BLaER1 (cell line): ENCODE measurements at regions not wholly inside any gene's neighbourhood (a gene's known extent, or its start where the extent isn't known, plus 50 kb on each side); places are given as distances from the start of the nearest gene placed in this dataset.

Source experiments
- H3K27ac ChIP-seq: shearing (Covaris generic); formaldehyde crosslinking; 2 replicates; pipeline ENCODE4 v1.8.1; 2022
- H3K27me3 ChIP-seq: shearing (Covaris generic); formaldehyde crosslinking; 2 replicates; pipeline ENCODE4 v1.8.1; 2022
- H3K36me3 ChIP-seq: shearing (Covaris generic); formaldehyde crosslinking; 2 replicates; pipeline ENCODE4 v1.8.1; 2022
- H3K4me1 ChIP-seq: shearing (Covaris generic); formaldehyde crosslinking; 2 replicates; pipeline ENCODE4 v1.8.1; 2022
- H3K4me2 ChIP-seq: shearing (Covaris generic); formaldehyde crosslinking; 2 replicates; pipeline ENCODE4 v1.8.1; 2022
- H3K4me3 ChIP-seq: shearing (Covaris generic); formaldehyde crosslinking; 2 replicates; pipeline ENCODE4 v1.8.1; 2022
- H3K9ac ChIP-seq: shearing (Covaris generic); formaldehyde crosslinking; 2 replicates; pipeline ENCODE4 v1.8.1; 2022
- H3K9me3 ChIP-seq: shearing (Covaris generic); formaldehyde crosslinking; 2 replicates; pipeline ENCODE4 v1.8.1; 2022
- H4K20me1 ChIP-seq: shearing (Covaris generic); formaldehyde crosslinking; 2 replicates; pipeline ENCODE4 v1.8.1; 2022
- Cebpa-rat ChIP-seq: shearing (Covaris generic); IDR thresholded peaks from 2 replicates; pipeline ENCODE4 v1.8.1; 2022

GRCh38 chr16:86213437-86214205 lies 296.7 kb upstream of the FOXF1 start:
- Histone ChIP-seq H3K36me3 (no peaks in the 10 kb centered on the region), H3K4me3 (no peak overlapping the region), H3K27ac (no peak overlapping the region), H3K27me3 (peaks cover 9% of the 10 kb centered on the region; the same call in 1 of the 2 replicates), H3K4me1 (peaks cover 19% of the 10 kb centered on the region), H3K4me2 (peak overlapping the region; percentile 53), H3K9me3 (peaks cover 17% of the 10 kb centered on the region), H3K9ac (no peak overlapping the region), H4K20me1 (no peaks in the 10 kb centered on the region)
- no peak for TF ChIP-seq Cebpa-rat

- Histone ChIP-seq H3K9me3 (peaks cover 17% of the 10 kb centered on the region), H3K4me2 (no peak overlapping the region), H3K4me1 (peaks cover 19% of the 10 kb centered on the region), H3K27me3 (peaks cover 9% of the 10 kb centered on the region; the same call in 1 of the 2 replicates), H3K9ac (no peak overlapping the region), H3K27ac (no peak overlapping the region), H4K20me1 (no peaks in the 10 kb centered on the region), H3K36me3 (no peaks in the 10 kb centered on the region), H3K4me3 (no peak overlapping the region)
- no peak for TF ChIP-seq Cebpa-rat
These were observed 295.7 kb upstream of the FOXF1 start for GRCh38 chr16:86214326-86215232.

DNA sequence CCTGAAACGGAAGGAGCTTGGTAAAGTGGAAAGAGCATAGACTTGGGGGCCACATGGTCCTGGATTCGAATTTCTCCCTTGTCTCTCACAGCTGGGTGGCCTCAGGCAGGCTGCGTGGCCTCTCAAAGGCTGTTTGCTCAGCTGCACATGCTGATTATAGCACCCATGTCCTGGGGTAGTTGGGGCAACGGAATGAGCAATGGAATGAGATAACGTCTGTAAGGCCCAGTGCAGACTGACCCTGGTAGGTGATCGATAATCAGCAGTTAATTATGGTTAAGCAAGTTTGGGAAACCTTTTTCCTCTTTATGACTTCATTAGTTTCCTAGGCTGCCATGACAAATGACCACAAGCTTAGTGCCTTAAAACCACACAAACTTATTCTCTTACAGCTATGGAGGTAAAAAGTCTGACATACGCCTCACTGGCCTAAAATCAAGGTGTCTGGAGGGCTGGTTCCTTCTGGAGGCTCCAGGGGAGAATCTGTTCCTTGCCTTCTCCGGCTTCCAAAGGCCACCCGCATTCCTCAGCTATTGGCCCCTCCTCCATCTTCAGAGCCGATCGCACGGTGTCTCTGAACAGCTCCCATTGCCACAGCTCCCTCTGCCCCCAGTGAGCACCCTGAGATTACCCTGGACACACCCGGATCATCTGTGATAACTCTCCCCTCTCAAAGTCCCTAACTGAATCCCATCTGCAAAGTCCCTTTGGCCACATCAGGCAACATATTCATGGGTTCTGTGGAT lies 294.9 kb upstream of the FOXF1 start:
- Histone ChIP-seq H3K9me3 (peaks cover 17% of the 10 kb centered on the region), H3K27ac (no peak overlapping the region), H4K20me1 (no peaks in the 10 kb centered on the region), H3K4me1 (peaks cover 19% of the 10 kb centered on the region), H3K36me3 (no peaks in the 10 kb centered on the region), H3K27me3 (peaks cover 9% of the 10 kb centered on the region; the same call in 1 of the 2 replicates), H3K4me3 (no peak overlapping the region), H3K9ac (no peak overlapping the region), H3K4me2 (no peak overlapping the region)
- no peak for TF ChIP-seq Cebpa-rat

DNA sequence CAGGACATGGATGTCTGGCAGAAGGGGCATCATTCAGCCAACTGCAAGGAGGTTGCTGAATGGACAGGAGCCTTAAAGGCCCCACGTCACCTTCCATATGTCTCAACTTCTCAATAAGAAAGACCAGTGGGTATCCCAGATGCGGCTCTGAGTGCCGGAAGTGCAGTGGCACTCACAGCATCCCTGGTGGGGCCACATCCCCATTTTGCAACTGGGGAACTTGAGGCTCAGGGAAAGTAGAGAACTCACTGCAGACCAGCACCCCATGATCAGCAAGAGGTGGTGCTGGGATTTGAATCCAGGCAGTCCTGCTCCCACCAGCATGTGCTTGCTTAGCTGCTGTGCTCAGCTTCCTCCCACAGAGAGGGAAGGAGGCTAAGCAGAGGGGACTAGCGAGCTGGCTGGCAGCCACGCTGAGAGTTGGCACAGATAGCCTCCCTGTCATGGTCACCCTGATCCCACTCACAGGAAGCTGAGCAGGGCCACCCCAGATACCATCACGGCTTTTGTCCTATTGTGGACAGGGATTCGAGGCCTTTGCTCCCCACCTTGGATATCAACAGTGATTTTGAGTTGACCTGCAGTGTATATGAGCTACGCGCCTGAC lies 294.2 kb upstream of the FOXF1 start:
- Histone ChIP-seq H3K4me2 (no peak overlapping the region), H3K27ac (no peak overlapping the region), H3K4me3 (no peak overlapping the region), H3K27me3 (peaks cover 8% of the 10 kb centered on the region; the same call in 1 of the 2 replicates), H3K9me3 (peaks cover 16% of the 10 kb centered on the region), H3K9ac (no peak overlapping the region), H3K36me3 (no peaks in the 10 kb centered on the region), H4K20me1 (no peaks in the 10 kb centered on the region), H3K4me1 (peaks cover 19% of the 10 kb centered on the region)
- no peak for TF ChIP-seq Cebpa-rat

- 0 out of 2 replicates have a peak, but pooled peaks cover 5% of the 10 kb centered on the region for H3K27me3 ChIP-seq
- no peak for TF ChIP-seq Cebpa-rat
- H3K9ac ChIP-seq, result no peak overlapping the region
- peaks cover 19% of the 10 kb centered on the region for H3K4me1 ChIP-seq
- no peak overlapping the region for H3K4me2 ChIP-seq
- H3K4me3 ChIP-seq, result no peak overlapping the region
- no peaks in the 10 kb centered on the region for H4K20me1 ChIP-seq
- peaks cover 12% of the 10 kb centered on the region for H3K9me3 ChIP-seq
- H3K27ac ChIP-seq, result no peak overlapping the region
- no peaks in the 10 kb centered on the region for H3K36me3 ChIP-seq
These were observed 293.7 kb upstream of the FOXF1 start for GRCh38 chr16:86216591-86216990.

DNA sequence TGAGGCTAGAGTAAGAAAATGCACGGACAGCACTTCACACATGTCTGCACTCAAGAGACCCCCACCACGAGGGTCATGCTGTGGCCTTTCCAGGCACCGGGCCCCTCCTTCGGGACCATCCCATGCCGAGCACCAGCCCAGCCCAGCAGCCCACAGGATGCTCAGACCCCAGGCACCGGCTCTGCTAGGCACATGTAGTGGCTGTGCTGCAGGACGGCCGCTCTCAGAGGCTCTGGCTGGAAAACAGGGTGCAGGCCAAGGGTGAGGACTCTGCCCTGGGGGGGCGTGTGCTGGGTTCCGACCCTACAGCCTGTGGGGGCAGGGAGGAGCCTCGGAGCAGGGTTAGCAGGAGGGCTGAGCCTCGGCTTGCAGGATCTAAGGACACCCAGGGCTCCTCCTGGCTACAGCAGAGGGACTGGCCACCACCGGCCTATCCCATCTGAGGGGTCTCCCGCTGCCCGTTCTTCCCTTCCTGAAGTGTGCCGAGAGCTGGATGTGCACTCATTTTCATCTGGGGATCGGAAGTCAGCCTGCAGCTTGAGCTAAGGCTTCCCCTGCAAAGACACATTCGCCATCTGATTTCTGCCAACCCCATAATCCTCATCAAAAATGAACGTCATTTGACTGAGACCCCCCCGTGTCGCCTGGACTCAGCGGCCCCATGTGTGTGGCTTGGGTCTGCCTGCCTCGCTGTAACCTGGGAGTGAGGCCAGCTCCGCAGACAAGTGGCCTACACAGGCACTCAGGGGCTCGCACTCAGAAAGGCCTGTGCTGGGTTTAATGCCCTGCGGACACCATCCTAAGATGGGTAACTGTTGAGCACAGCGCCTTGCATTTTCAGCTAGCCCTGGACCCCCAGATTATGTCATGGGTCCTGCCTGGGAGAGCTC lies 293.1 kb upstream of the FOXF1 start:
- H3K36me3 ChIP-seq, result no peaks in the 10 kb centered on the region
- H3K27ac ChIP-seq, result no peak overlapping the region
- no peak overlapping the region for H3K4me3 ChIP-seq
- no peak for TF ChIP-seq Cebpa-rat
- H3K9me3 ChIP-seq, result peaks cover 7% of the 10 kb centered on the region
- H3K4me2 ChIP-seq, result no peak overlapping the region
- no peak overlapping the region for H3K9ac ChIP-seq
- H3K27me3 ChIP-seq, result 0 out of 2 replicates have a peak, but pooled peaks cover 5% of the 10 kb centered on the region
- H4K20me1 ChIP-seq, result no peaks in the 10 kb centered on the region
- peaks cover 19% of the 10 kb centered on the region for H3K4me1 ChIP-seq

GRCh38 chr16:86217891-86218270 lies 292.4 kb upstream of the FOXF1 start:
- no peak for TF ChIP-seq Cebpa-rat
- no peaks in the 10 kb centered on the region for H4K20me1 ChIP-seq
- H3K4me3 ChIP-seq, result no peak overlapping the region
- H3K9me3 ChIP-seq, result peaks cover under 1% of the 10 kb centered on the region
- H3K4me1 ChIP-seq, result peaks cover 13% of the 10 kb centered on the region
- no peak overlapping the region for H3K9ac ChIP-seq
- H3K27ac ChIP-seq, result no peak overlapping the region
- 0 out of 2 replicates have a peak, but pooled peaks cover 5% of the 10 kb centered on the region for H3K27me3 ChIP-seq
- H3K4me2 ChIP-seq, result no peak overlapping the region
- no peaks in the 10 kb centered on the region for H3K36me3 ChIP-seq

DNA sequence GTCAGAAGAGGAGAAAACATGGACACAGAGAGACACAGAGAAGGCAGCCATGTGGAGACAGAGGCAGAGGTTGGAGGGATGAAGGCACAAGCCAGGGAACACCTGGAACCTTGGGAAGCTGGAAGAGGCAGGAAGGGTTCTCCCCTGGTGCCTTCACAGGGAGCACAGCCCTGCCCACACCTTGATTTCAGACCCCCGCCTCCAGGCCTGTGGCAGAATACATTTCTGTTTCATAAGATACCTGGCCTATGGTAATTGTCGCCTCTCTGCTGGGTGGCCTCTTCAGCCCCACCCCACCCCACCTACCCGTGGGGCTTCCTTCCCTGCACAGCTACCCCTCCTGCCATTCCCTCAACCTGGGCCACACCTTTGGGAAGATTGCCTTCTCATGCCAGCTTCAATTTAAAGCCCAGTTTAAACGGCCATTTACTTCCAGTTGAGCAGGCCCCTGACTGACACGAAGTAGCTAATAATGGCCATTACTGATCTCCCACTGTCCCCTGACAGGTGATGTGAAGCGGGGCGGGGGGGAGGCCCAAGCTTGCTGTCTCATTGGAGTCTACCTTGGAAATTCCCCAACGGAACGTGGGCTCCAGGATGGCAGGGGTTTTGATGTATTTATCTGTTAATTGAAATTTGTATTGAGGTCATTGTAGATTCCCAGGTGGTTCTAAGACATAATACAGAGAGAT lies 291.7 kb upstream of the FOXF1 start:
- Histone ChIP-seq H3K36me3 (no peaks in the 10 kb centered on the region), H3K4me2 (no peak overlapping the region), H3K27me3 (0 out of 2 replicates have a peak, but pooled peaks cover 5% of the 10 kb centered on the region), H3K9me3 (no peaks in the 10 kb centered on the region), H3K4me1 (peaks cover 6% of the 10 kb centered on the region), H3K27ac (no peak overlapping the region), H3K4me3 (no peak overlapping the region), H4K20me1 (no peaks in the 10 kb centered on the region), H3K9ac (no peak overlapping the region)
- no peak for TF ChIP-seq Cebpa-rat
